KOPT-K1 (cell line): ENCODE measurements at regions not wholly inside any gene's neighbourhood (a gene's known extent, or its start where the extent isn't known, plus 50 kb on each side); places are given as distances from the start of the nearest gene placed in this dataset.

Experiments
- H3K27ac ChIP-seq: fragments of 200-600 bp; sonication (generic); 2 replicates; pipeline ENCODE4 v1.5.1; 2016; ENCODE audit warnings: antibody characterized with exemption, mild to moderate bottlenecking, low read depth, low read length; ENCODE audit not compliant: poor library complexity, severe bottlenecking
- H3K36me3 ChIP-seq: fragments of 200-600 bp; sonication (generic); 2 replicates; pipeline ENCODE4 v1.5.1; 2017; ENCODE audit warnings: antibody characterized with exemption, mild to moderate bottlenecking, low read length, moderate library complexity; ENCODE audit not compliant: insufficient read depth
- H3K9me3 ChIP-seq: fragments of 200-600 bp; sonication (generic); 2 replicates; pipeline ENCODE4 v1.5.1; 2017; ENCODE audit warnings: antibody characterized with exemption, low read length, mild to moderate bottlenecking; ENCODE audit not compliant: insufficient read depth, poor library complexity, severe bottlenecking

- Histone ChIP-seq H3K36me3 (no peaks in the 10 kb centered on the region), H3K27ac (no peak overlapping the region), H3K9me3 (no peaks in the 10 kb centered on the region)
Measured at GRCh38 chr2:118607641-118608040, 239.8 kb downstream of the EN1 start.

- Histone ChIP-seq H3K9me3 (no peaks in the 10 kb centered on the region), H3K27ac (no peak overlapping the region)
Measured at GRCh38 chr2:118604811-118605210, 242.6 kb downstream of the EN1 start.

GRCh38 chr2:118604371-118604770 lies 243.1 kb downstream of the EN1 start:
- Histone ChIP-seq H3K27ac (no peak overlapping the region), H3K9me3 (no peaks in the 10 kb centered on the region), H3K36me3 (no peaks in the 10 kb centered on the region)

More at GRCh38 chr2:118604811-118605210, 242.6 kb downstream of the EN1 start:
- H3K36me3 ChIP-seq: no peaks in the 10 kb centered on the region

DNA sequence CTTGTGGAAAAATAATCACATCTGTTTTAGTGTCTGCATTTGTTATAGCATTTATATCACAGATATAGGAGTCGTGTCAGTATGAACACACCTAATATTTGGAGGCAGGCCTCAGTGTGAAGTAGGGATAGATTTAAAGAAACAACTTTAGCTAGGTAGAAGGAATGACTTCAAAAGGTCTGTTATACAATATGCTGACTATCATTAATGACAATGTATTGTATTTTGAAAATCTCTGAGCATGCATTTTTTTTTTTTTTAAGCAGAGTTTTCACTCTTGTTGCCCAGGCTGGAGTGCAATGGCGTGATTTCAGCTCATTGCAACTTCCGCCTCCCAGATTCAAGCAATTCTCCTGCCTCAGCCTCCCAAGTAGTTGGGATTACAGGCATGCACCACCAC lies 248.3 kb downstream of the EN1 start:
- H3K9me3 ChIP-seq: peaks cover 5% of the 10 kb centered on the region
- no peaks in the 10 kb centered on the region for H3K36me3 ChIP-seq
- no peak overlapping the region for H3K27ac ChIP-seq

DNA sequence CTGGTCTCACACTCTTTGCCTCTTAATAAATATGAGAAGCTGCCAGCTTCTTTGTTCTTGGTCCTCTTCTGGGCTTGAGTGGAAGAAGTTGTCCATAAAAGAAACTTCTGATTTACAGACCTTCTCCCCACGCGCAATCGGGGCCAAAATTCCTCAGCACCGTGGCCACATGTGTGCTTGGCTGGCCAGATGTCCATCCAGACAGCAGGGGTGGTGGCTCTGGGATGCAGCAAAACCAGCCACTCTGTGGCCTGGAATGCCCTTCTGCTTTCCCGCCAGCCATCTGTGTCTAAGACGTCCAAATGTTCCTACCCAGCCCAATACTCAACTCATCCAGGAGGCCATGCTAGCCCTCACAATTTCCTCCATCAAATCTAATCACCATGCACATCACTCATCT lies 250.8 kb downstream of the EN1 start:
- H3K9me3 ChIP-seq: peaks cover 5% of the 10 kb centered on the region

GRCh38 chr2:118593257-118593656 lies 254.2 kb downstream of the EN1 start:
- no peaks in the 10 kb centered on the region for H3K36me3 ChIP-seq
- H3K9me3 ChIP-seq: peaks cover 1% of the 10 kb centered on the region
- no peak overlapping the region for H3K27ac ChIP-seq

More for the DNA sequence above, 250.8 kb downstream of the EN1 start:
- Histone ChIP-seq H3K27ac (no peak overlapping the region), H3K36me3 (no peaks in the 10 kb centered on the region)

DNA sequence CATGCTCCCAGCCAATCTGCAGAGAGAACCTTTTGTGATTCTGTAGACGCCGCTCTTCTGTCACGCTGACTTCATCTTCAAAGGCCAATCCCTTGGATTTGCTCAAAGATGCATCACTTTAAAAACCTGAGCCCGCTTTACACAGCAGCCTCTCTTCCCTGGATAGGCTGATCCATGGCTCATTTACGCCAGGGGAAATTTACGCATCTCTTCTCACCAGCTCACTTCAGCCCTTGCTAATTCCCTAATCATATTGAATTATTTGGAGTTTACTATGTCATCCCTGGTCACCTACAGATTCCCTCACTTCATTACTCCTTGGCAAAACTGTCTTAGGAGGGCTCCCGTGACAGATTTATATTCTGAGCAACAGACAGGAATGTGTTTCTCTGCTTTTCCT lies 256.2 kb downstream of the EN1 start:
- H3K27ac ChIP-seq: no peak overlapping the region
- H3K9me3 ChIP-seq: no peaks in the 10 kb centered on the region
- H3K36me3 ChIP-seq: no peaks in the 10 kb centered on the region

DNA sequence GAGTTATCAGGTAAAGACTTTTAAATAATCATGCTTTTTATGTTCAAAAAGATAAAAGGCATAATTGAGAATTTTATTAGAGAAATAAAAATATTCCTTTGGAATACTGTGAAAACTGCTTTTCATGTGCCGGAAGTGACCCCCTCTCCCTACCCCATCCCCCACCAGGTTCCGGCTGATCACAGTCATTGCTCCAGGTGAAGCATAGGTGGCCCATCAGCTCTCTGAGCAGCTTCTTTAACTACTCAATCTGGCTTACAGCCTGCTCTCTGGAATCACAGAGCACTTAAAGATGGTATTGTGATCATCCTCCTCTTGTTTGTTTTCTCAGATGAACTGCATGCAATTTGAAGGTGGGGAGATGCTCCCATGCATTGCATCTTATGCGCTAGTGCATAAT lies 257.7 kb downstream of the EN1 start:
- Histone ChIP-seq H3K27ac (no peak overlapping the region), H3K36me3 (no peaks in the 10 kb centered on the region), H3K9me3 (no peaks in the 10 kb centered on the region)

- Histone ChIP-seq H3K27ac (no peak overlapping the region), H3K9me3 (no peaks in the 10 kb centered on the region), H3K36me3 (no peaks in the 10 kb centered on the region)
Measured at GRCh38 chr2:118588850-118589249, 258.6 kb downstream of the EN1 start.

DNA sequence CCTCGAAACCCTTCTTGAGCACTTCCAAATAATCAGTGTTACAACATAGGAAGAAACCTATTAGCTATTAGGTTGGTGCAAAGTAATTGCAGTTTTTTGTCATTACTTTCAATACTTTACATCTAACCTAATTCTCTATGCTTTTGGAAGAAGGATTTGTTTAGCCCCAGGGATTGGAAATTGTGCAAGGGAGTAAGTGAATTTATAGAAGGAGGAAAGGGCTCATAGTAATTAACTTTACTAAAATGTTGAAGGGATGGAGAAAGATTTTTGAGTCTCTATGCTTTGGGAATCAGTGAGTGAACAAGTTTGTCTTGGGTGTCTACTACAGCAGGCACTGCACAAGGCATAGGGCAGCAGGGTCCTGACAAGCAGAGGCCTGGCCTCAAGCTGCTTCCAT lies 261.1 kb downstream of the EN1 start:
- H3K27ac ChIP-seq: no peak overlapping the region

DNA sequence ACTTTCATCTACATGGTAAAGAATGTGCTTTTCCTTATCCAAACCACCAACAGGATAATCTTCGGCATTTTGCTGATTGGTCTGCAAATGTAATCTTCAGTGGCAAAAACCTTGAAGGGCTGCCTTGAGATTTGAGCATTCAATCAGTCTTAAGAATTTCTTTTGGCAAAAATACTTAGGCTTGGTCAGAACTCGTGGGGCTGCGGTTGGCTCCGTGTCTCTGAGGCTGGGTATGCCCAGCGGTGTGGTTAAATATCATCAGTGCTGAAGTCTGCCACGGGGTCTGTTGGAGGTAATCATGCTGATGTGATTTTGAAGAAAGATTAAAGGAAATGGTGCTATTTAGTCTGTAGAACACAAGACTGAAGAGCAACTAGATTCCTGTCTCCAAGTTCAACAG lies 262.6 kb downstream of the EN1 start:
- no peaks in the 10 kb centered on the region for H3K9me3 ChIP-seq
- H3K27ac ChIP-seq: no peak overlapping the region
- H3K36me3 ChIP-seq: no peaks in the 10 kb centered on the region

More for the DNA sequence above, 261.1 kb downstream of the EN1 start:
- Histone ChIP-seq H3K9me3 (no peaks in the 10 kb centered on the region), H3K36me3 (no peaks in the 10 kb centered on the region)

DNA sequence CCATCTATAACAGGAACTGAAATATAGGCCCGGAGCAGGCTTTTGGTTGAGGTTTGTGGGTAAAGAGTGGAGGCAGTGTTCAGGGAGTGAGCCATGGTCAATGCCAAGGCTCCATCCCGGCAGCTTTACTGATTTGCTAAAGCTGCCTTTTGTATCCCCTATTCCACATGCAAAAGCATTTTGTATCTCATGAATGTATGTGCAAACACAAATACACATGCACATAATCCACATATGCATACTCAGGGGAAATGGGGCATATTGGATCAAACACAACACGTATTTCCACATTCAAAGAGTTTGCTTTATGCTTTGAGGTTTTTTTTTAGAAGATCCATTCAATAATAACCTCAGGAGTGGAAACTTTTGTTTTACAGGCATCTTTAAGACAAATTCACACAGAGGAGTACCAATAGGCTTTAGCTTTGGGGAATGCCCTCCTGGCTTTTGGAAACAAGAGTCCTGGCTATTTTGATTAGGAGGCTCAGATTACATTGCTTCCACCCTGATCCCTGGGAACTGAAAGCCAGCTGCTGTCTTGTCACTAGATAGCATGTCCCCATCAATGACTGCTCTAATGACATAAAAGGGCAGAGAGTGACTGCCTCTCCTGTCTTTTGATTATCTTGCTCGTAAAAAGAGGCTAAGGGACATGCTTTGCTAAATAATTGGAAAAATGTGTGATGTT lies 263.2 kb downstream of the EN1 start:
- Histone ChIP-seq H3K27ac (no peak overlapping the region), H3K9me3 (no peaks in the 10 kb centered on the region), H3K36me3 (no peaks in the 10 kb centered on the region)

- Histone ChIP-seq H3K27ac (no peak overlapping the region), H3K36me3 (no peaks in the 10 kb centered on the region), H3K9me3 (no peaks in the 10 kb centered on the region)
Measured at GRCh38 chr2:118582058-118582457, 265.4 kb downstream of the EN1 start.

DNA sequence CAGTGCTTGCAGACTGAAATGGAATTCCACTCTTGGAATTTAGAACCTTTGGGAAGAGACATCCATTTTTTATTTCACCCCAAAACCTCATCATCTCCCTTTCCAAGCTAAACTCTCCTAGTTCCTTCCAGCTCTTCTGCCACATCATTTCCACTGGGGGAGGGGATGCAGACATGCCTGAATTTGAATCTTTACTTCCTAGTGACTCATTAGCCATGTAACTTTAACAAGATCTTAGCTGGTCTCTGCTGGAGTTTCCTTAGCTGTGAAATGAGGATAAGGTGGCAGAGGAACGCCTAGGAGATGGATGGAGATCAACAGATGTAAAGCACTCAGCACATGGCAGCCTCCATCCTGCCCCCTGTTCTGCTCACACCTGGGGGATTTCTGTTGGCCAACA lies 266.8 kb downstream of the EN1 start:
- Histone ChIP-seq H3K9me3 (no peaks in the 10 kb centered on the region), H3K36me3 (no peaks in the 10 kb centered on the region), H3K27ac (no peak overlapping the region)

DNA sequence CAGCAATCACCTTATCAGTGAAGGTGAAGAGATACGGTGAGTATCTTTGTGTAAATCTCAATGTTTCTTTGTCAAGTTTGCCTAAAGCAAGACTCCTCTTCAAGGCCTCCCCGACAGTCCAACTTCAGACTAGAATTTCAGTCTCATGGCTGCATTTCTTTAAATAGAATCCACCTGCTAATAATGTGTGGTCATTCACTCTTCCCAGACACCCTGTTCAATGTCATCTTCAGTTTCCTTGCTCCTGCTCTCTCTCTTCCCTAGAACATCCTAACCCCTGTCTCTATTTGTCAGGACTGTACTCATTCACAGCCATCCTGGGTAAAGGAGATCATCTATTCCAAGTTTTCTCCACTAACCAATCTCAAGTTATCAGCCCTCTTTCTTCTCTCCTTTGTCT lies 267.3 kb downstream of the EN1 start:
- Histone ChIP-seq H3K36me3 (no peaks in the 10 kb centered on the region), H3K27ac (no peak overlapping the region), H3K9me3 (no peaks in the 10 kb centered on the region)

DNA sequence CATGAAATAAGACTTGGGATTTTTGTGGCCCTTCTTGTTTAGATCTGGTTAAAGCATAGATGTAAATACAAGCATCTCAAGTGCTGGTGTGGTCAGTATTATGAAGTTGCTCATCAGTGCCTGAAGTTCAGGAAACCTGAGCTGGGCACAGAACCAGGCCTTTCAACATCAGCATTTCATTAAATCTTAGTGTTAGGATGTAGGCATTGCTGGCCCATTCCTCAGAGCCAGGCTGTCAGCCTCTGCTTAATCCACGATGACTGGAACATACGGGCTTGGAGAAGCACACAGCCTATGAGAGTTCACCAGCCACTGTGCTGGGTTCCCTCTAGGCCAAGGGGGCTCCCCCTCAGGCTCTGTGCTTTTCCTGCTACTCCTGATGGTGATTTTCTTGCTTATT lies 270.2 kb downstream of the EN1 start:
- H3K27ac ChIP-seq: no peak overlapping the region
- no peaks in the 10 kb centered on the region for H3K9me3 ChIP-seq
- no peaks in the 10 kb centered on the region for H3K36me3 ChIP-seq
